Mesenchymal stem cell (in vitro differentiated cells and primary cell): ENCODE measurements at regions not wholly inside any gene's neighbourhood (a gene's known extent, or its start where the extent isn't known, plus 50 kb on each side); places are given as distances from the start of the nearest gene placed in this dataset.

ENCODE experiments used
- DNase-seq: peaks from one replicate; pipeline ENCODE4 v3.0.0-alpha.2; 2013
- H2AFZ ChIP-seq: one replicate; pipeline ENCODE4 v1.6.1; 2013; ENCODE audit warnings: low read depth, mild to moderate bottlenecking, control low read depth, inconsistent platforms, low read length, moderate library complexity
- H2AK5ac ChIP-seq: 2 replicates; pipeline ENCODE4 v1.6.1; 2013; ENCODE audit warnings: low read length, moderate library complexity, mild to moderate bottlenecking, inconsistent platforms; ENCODE audit not compliant: severe bottlenecking
- H2BK120ac ChIP-seq: one replicate; pipeline ENCODE4 v1.6.1; 2013; ENCODE audit warnings: low read depth, mild to moderate bottlenecking, inconsistent platforms, low read length, moderate library complexity
- H2BK12ac ChIP-seq, 2 experiments: one replicate each; pipeline ENCODE4 v1.6.1; 2013; ENCODE audit warnings: inconsistent platforms in 2 of 2, low read length in 2 of 2, mild to moderate bottlenecking in 2 of 2, moderate library complexity in 2 of 2, control low read depth in 1 of 2
- H2BK15ac ChIP-seq: one replicate; pipeline ENCODE4 v1.6.1; 2013; ENCODE audit warnings: mild to moderate bottlenecking, low read depth, inconsistent platforms; ENCODE audit not compliant: poor library complexity, severe bottlenecking
- H2BK5ac ChIP-seq: 2 replicates; pipeline ENCODE4 v1.6.1; 2013; ENCODE audit warnings: low read depth, mild to moderate bottlenecking, low read length, control low read depth, inconsistent platforms; ENCODE audit not compliant: poor library complexity, severe bottlenecking
- H3K14ac ChIP-seq, 2 experiments: one replicate each; pipeline ENCODE4 v1.6.1; 2013; ENCODE audit warnings: inconsistent platforms in 2 of 2, low read length in 2 of 2, control low read depth in 1 of 2, mild to moderate bottlenecking in 1 of 2, moderate library complexity in 1 of 2
- H3K18ac ChIP-seq, 2 experiments: one replicate each; pipeline ENCODE4 v1.6.1; 2013; ENCODE audit warnings: inconsistent platforms in 2 of 2, low read length in 2 of 2, control low read depth in 1 of 2, low read depth in 1 of 2, mild to moderate bottlenecking in 1 of 2
- H3K23ac ChIP-seq, 2 experiments: one replicate each; pipeline ENCODE4 v1.6.1; 2013; ENCODE audit warnings: inconsistent platforms in 2 of 2, low read length in 2 of 2, mild to moderate bottlenecking in 2 of 2, moderate library complexity in 2 of 2, control low read depth in 1 of 2
- H3K27ac ChIP-seq: 2 replicates; pipeline ENCODE4 v1.5.1; 2013; ENCODE audit warnings: mild to moderate bottlenecking, moderate library complexity, low read length, control low read depth, inconsistent platforms; ENCODE audit not compliant: poor library complexity, severe bottlenecking
- H3K27me3 ChIP-seq, 2 experiments: 2 replicates each; pipeline versions ENCODE4 v1.6.1 to v1.7.0; 2013; ENCODE audit warnings: low read length in 2 of 2, mild to moderate bottlenecking in 2 of 2, moderate library complexity in 2 of 2, control low read depth in 1 of 2, inconsistent platforms in 1 of 2; ENCODE audit not compliant: control insufficient read depth in 1 of 2, insufficient read depth in 1 of 2
- H3K36me3 ChIP-seq, 2 experiments: 2 replicates each; pipeline versions ENCODE4 v1.6.1 to v1.7.0; 2013; ENCODE audit warnings: low read length in 2 of 2, control low read depth in 1 of 2, inconsistent platforms in 1 of 2, low read depth in 1 of 2, mild to moderate bottlenecking in 1 of 2; ENCODE audit not compliant: insufficient read depth in 2 of 2, control insufficient read depth in 1 of 2
- H3K4ac ChIP-seq, 2 experiments: one replicate each; pipeline ENCODE4 v1.6.1; 2013; ENCODE audit warnings: inconsistent platforms in 2 of 2, low read length in 2 of 2, mild to moderate bottlenecking in 2 of 2, moderate library complexity in 2 of 2, control low read depth in 1 of 2, low read depth in 1 of 2
- H3K4me1 ChIP-seq: 2 replicates; pipeline ENCODE4 v1.6.1; 2013; ENCODE audit warnings: low read depth, low read length, control low read depth; ENCODE audit not compliant: control insufficient read depth, insufficient read depth
- H3K4me2 ChIP-seq: 2 replicates; pipeline ENCODE4 v1.6.1; 2013; ENCODE audit warnings: low read length, mild to moderate bottlenecking, inconsistent platforms; ENCODE audit not compliant: poor library complexity, severe bottlenecking
- H3K4me3 ChIP-seq, 2 experiments: 2 replicates each; pipeline versions ENCODE4 v1.5.1 to v1.7.0; 2013; ENCODE audit warnings: low read length in 2 of 2, mild to moderate bottlenecking in 2 of 2, control low read depth in 1 of 2, low read depth in 1 of 2; ENCODE audit not compliant: insufficient read depth in 1 of 2
- H3K79me1 ChIP-seq: replicated peaks from 2 replicates; pipeline ENCODE4 v1.6.1; 2013; ENCODE audit warnings: mild to moderate bottlenecking, control low read depth, low read length, inconsistent platforms; ENCODE audit not compliant: poor library complexity, severe bottlenecking
- H3K9ac ChIP-seq: 2 replicates; pipeline ENCODE4 v1.7.0; 2013; ENCODE audit warnings: mild to moderate bottlenecking, low read length, moderate library complexity
- H3K9me3 ChIP-seq: 2 replicates; pipeline ENCODE4 v1.7.0; 2013; ENCODE audit warnings: mild to moderate bottlenecking, low read length; ENCODE audit not compliant: control insufficient read depth
- H4K8ac ChIP-seq: one replicate; pipeline ENCODE4 v1.6.1; 2013; ENCODE audit warnings: inconsistent platforms, mild to moderate bottlenecking, low read length, moderate library complexity
- H4K91ac ChIP-seq: one replicate; pipeline ENCODE4 v1.6.1; 2013; ENCODE audit warnings: mild to moderate bottlenecking, low read length, inconsistent platforms
- WGBS: methylation state at CpG from one replicate; pipeline ENCODE4 v1.1.7; 2013; ENCODE audit warnings: mixed read lengths; 5-methylcytosine and 5-hydroxymethylcytosine counted together

DNA sequence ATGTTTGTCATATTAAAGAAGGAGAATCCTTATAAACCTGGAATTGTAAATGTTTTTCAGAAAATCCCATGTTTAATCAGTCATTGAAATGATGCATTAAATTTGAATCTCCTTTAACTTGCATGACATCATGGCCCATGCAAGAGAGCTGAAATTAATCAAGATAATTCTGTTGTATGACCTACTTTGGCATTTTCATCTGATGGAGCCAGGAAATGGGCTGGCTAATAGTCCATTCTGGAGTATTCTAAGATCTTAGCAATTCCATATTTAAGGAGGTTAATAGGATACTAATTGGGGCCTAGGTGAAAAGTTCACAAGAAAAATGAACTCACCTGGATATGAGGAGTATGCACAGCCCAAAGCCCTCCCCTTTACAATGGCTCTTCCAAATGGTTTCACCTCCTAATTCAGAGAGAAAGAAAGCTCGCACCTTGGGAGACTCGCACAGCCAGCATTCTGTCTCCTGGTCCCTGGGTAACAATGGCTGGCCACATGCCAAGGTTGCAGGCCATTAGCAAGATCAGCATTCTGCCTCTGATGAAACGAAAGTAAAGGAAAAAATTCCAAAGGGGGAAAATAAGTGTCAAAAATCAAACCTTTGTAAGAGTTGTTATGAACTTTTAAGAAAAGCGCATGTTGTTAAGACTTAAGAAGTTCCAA lies 786.4 kb downstream of the MCTP2 start:
- Histone ChIP-seq H4K91ac (peak overlapping the region; percentile 53), H3K9me3 (peaks cover 7% of the 10 kb centered on the region), H3K23ac (no peak overlapping the region), H3K79me1 (no peaks in the 10 kb centered on the region), H2BK12ac (peak overlapping the region in 1 of 2 experiments; percentile 95), H3K18ac (peak overlapping the region; percentile 37 to 91), H2AK5ac (no peak overlapping the region), H3K4me1 (no peaks in the 10 kb centered on the region), H3K27ac (no peak overlapping the region), H3K27me3 (no peaks in the 10 kb centered on the region), H3K14ac (no peak overlapping the region), H3K9ac (no peak overlapping the region), H3K36me3 (no peaks in the 10 kb centered on the region), H2BK15ac (no peak overlapping the region), H2AFZ (no peak overlapping the region), H3K4me2 (no peak overlapping the region), H4K8ac (peak overlapping the region; percentile 19), H2BK120ac (no peak overlapping the region), H2BK5ac (no peak overlapping the region), H3K4ac (peak overlapping the region in 1 of 2 experiments; percentile 71), H3K4me3 (no peak overlapping the region)
- WGBS, result 71% methylated on average over 3 of the region's 4 CpGs
- DNase-seq, result peak; percentile 15

DNA sequence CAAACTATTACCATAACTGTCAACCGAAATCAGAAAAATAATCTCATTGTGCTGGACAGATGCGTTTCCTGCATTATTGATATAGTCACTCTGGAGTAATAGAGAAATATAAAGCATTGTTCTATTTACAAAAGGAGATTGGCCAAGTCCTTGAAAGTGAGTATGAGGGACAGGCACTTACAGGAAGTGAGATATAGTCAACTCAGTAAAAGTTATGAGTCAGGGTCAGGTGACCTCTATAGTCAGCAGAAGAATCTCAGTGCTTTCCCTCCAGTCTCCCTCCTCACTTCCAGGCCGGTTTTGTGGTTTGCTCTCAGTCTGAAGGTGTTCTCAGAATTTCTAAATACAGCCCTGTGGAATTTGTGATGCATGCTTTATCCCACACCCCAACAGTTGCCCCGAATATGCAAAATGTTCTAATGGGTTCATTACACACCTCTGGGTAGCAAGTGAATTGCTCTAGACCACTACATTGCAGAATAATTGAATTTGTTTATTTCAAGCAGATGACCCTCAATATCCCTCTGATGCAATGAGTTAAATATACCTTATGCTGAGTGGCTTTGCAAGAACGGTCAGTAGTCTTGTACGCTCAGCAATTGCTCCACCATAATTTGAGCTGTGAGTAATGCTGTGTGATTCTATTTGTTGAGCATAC lies 787.7 kb downstream of the MCTP2 start:
- no peak overlapping the region for H3K14ac ChIP-seq
- WGBS, result 0% methylated on average over 1 of the region's 6 CpGs

DNA sequence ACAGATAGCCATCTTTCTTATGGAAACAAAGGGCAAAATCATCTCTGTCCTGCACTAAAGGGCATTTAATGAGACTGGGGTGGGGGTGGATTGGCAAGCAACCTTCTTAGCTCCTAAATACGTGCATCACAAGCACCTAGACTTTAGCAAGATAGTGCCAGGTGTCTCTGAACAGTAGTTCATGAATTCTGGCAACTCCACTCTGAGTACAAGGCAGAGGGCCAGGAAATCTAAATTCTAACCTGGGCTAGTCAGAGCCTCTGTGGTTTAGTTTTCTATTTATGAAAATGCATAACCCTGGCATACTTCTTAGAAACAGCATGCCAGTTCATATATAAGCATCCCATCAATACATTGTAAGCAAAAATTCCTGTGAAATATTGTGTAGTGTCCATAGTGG lies 788.5 kb downstream of the MCTP2 start:
- Histone ChIP-seq H2BK12ac (peak overlapping the region in 1 of 2 experiments; percentile 86), H2AK5ac (peak overlapping the region; percentile 4), H3K4ac (no peak overlapping the region), H3K27me3 (no peaks in the 10 kb centered on the region), H2AFZ (no peak overlapping the region), H2BK5ac (no peak overlapping the region), H3K14ac (no peak overlapping the region), H3K27ac (no peak overlapping the region), H3K9me3 (peaks cover 7% of the 10 kb centered on the region), H3K79me1 (no peaks in the 10 kb centered on the region), H4K8ac (no peak overlapping the region), H3K4me3 (no peak overlapping the region), H2BK120ac (peak overlapping the region; percentile 67), H3K23ac (no peak overlapping the region), H3K4me1 (no peaks in the 10 kb centered on the region), H3K9ac (no peak overlapping the region), H3K4me2 (no peak overlapping the region), H2BK15ac (no peak overlapping the region), H3K18ac (peak overlapping the region; percentile 13 to 45), H4K91ac (no peak overlapping the region), H3K36me3 (no peaks in the 10 kb centered on the region)
- no peak for DNase-seq
- WGBS, result 100% methylated on average over 1 of the region's 1 CpG

More for the DNA sequence above, 787.7 kb downstream of the MCTP2 start:
- no peak overlapping the region for H2AFZ ChIP-seq
- no peak overlapping the region for H2BK12ac ChIP-seq
- H3K27me3 ChIP-seq, result no peaks in the 10 kb centered on the region
- no peak overlapping the region for H2AK5ac ChIP-seq
- H3K4me2 ChIP-seq, result no peak overlapping the region
- no peaks in the 10 kb centered on the region for H3K4me1 ChIP-seq
- no peak overlapping the region for H3K4me3 ChIP-seq
- no peak overlapping the region for H2BK15ac ChIP-seq
- H3K36me3 ChIP-seq, result no peaks in the 10 kb centered on the region
- H2BK5ac ChIP-seq, result no peak overlapping the region
- no peak overlapping the region for H3K18ac ChIP-seq
- H4K91ac ChIP-seq, result no peak overlapping the region
- peaks cover 7% of the 10 kb centered on the region for H3K9me3 ChIP-seq
- H3K9ac ChIP-seq, result no peak overlapping the region
- no peak overlapping the region for H4K8ac ChIP-seq
- peak overlapping the region in 1 of 2 experiments; percentile 35 for H3K4ac ChIP-seq
- H3K79me1 ChIP-seq, result no peaks in the 10 kb centered on the region
- H3K27ac ChIP-seq, result peak overlapping the region; percentile 42
- H2BK120ac ChIP-seq, result no peak overlapping the region
- H3K23ac ChIP-seq, result no peak overlapping the region
- DNase-seq, result peak; percentile 87

DNA sequence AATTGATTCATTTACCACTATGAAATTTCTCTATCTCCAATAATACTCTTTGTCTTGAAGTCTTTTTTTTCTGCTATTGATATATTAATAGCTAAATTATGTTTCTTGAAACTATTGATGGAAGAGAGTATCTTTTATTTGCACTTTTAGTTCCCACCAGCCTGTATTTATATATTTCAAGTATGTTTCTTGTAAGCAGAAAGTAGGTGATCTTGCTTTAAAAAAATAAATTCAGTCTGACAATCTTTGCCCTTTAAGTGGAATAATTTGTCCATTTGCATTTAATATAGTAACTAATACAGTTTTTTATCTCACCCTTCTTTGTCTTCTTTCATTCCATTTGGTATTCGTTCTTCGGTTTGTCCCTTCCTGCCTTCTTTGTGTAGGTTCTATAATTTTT lies 790.5 kb downstream of the MCTP2 start:
- Histone ChIP-seq H3K4ac (no peak overlapping the region), H3K14ac (no peak overlapping the region), H3K27ac (no peak overlapping the region), H2BK5ac (no peak overlapping the region), H3K18ac (no peak overlapping the region), H3K79me1 (no peaks in the 10 kb centered on the region), H4K91ac (no peak overlapping the region), H3K36me3 (no peaks in the 10 kb centered on the region), H3K4me1 (no peaks in the 10 kb centered on the region), H3K4me3 (no peak overlapping the region), H4K8ac (no peak overlapping the region), H3K9me3 (peaks cover 7% of the 10 kb centered on the region), H2BK120ac (no peak overlapping the region), H2AFZ (no peak overlapping the region), H2AK5ac (no peak overlapping the region), H2BK12ac (no peak overlapping the region), H3K23ac (no peak overlapping the region), H2BK15ac (no peak overlapping the region), H3K9ac (no peak overlapping the region), H3K4me2 (no peak overlapping the region), H3K27me3 (no peaks in the 10 kb centered on the region)
- no CpG with 5 or more reads among the region's 2 CpGs for WGBS
- no peak for DNase-seq
